HUES64 (cell line): ENCODE measurements at regions not wholly inside any gene's neighbourhood (a gene's known extent, or its start where the extent isn't known, plus 50 kb on each side); places are given as distances from the start of the nearest gene placed in this dataset.

Experiments used
- H3K27ac ChIP-seq: 2 replicates; pipeline ENCODE4 v1.7.0; 2013; ENCODE audit warnings: low read depth, low read length, inconsistent platforms
- H3K27me3 ChIP-seq: 2 replicates; pipeline ENCODE4 v1.6.1; 2013; ENCODE audit warnings: mild to moderate bottlenecking, low read length; ENCODE audit not compliant: insufficient read depth
- H3K36me3 ChIP-seq: 2 replicates; pipeline ENCODE4 v1.6.1; 2013; ENCODE audit warnings: mild to moderate bottlenecking, low read length; ENCODE audit not compliant: insufficient read depth
- H3K4me1 ChIP-seq: 2 replicates; pipeline ENCODE4 v1.6.1; 2013; ENCODE audit warnings: mild to moderate bottlenecking, low read length, moderate library complexity; ENCODE audit not compliant: insufficient read depth
- H3K4me3 ChIP-seq: 2 replicates; pipeline ENCODE4 v1.5.1; 2013; ENCODE audit warnings: mild to moderate bottlenecking, low read length, moderate library complexity
- H3K9ac ChIP-seq: 2 replicates; pipeline ENCODE4 v1.6.1; 2013; ENCODE audit warnings: mild to moderate bottlenecking, low read depth, low read length
- H3K9me3 ChIP-seq: 2 replicates; pipeline ENCODE4 v1.6.1; 2013; ENCODE audit warnings: low read depth, low read length; ENCODE audit not compliant: insufficient read depth
- WGBS: fragments of 150-250, 120-280 bp; methylation state at CpG from one replicate; pipeline ENCODE4 v1.1.7; 2013; ENCODE audit warnings: missing lambda C conversion rate; 5-methylcytosine and 5-hydroxymethylcytosine counted together

DNA sequence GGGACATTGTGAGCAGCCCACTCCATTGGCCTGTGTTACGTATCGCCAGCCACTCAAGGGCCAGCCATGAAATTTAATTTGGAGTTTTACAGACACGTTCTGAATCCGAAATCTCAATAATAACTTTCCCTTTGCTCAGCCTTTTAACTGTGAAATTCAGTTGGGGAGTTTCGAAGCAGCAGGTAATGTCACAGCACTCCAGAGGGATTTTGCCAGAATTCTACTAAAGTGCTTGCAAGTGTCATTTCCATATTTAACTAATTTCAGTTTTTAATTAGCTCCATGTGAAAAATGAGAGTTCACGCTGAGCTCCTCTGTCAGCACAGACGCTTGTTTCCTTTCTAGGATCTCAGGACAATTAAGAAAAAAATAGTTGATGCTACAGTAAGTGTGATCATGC is 267.1 kb upstream of the WWC1 start:
- 0 out of 2 replicates have a peak, but pooled peaks cover 5% of the 10 kb centered on the region for H3K4me1 ChIP-seq
- H3K27me3 ChIP-seq: no peaks in the 10 kb centered on the region
- H3K9me3 ChIP-seq: no peaks in the 10 kb centered on the region
- no peak overlapping the region for H3K4me3 ChIP-seq
- H3K27ac ChIP-seq: no peak overlapping the region
- no peaks in the 10 kb centered on the region for H3K36me3 ChIP-seq
- WGBS: 97% methylated on average over 7 of the region's 7 CpGs
- H3K9ac ChIP-seq: no peak overlapping the region

DNA sequence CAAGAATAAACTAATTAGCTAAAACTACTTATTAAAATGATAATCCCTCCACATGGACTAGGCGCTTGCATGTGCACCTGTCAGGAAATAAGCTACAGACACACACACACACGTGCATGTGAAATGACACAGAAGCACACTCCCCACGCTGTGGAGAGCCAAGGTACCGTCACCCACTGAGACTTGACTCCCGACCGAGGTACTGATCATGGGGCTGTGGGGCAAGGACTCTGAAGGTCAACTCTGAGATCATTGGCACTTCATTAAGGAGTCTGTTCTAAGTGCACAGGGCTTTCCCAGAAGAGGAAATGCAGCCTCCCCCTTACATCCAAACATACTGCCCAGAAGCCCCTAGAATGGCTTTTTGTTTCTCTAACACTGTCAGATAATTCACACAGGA is 264.4 kb upstream of the WWC1 start:
- Histone ChIP-seq H3K9ac (no peak overlapping the region), H3K4me1 (0 out of 2 replicates have a peak, but pooled peaks cover 5% of the 10 kb centered on the region), H3K4me3 (no peak overlapping the region), H3K9me3 (no peaks in the 10 kb centered on the region), H3K27me3 (no peaks in the 10 kb centered on the region), H3K27ac (no peak overlapping the region), H3K36me3 (no peaks in the 10 kb centered on the region)
- WGBS: 91% methylated on average over 6 of the region's 6 CpGs

DNA sequence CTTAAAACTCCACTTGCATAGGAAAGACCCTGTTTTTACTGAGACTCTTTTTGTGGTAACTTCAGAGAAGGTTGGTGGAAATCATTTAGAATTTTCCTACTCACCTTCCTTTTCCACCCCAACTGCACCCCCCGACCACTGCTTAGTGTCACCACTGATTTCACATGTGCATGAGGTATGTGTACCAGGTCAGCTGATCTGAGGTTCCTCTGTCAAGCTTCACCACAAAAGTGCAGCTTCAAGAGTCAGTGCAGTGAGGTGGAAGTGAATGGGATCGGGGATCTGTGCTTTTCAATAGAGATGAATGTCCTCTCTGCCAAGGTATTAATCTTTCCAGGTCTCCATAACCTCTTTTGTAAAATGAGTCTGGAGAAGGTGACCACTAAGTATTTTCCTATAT is 260.5 kb upstream of the WWC1 start:
- Histone ChIP-seq H3K9me3 (no peaks in the 10 kb centered on the region), H3K9ac (no peak overlapping the region), H3K4me1 (no peaks in the 10 kb centered on the region), H3K27ac (no peak overlapping the region), H3K4me3 (no peak overlapping the region), H3K36me3 (no peaks in the 10 kb centered on the region), H3K27me3 (no peaks in the 10 kb centered on the region)
- 78% methylated on average over 2 of the region's 2 CpGs for WGBS

DNA sequence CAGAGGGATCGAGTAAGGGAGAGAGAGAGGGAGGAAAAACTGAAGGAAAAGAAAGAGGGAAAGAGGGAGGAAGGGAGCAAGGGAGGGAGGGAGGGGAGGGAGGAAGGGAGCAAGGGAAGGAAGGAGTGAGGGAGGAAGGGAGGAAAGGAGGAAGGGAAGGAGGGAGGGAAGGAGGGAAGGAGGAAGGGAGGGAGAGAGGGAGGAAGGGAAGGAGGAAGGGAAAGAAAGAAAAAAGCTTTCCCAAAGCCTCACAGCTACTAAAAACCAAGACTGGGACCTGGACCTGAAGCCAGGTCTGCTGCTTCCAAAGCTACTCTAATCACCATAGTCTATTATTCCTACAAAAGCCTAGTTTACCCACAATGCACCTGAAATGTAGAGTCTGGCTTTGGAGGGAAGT is 259.8 kb upstream of the WWC1 start:
- Histone ChIP-seq H3K27ac (no peak overlapping the region), H3K36me3 (no peaks in the 10 kb centered on the region), H3K4me1 (no peaks in the 10 kb centered on the region), H3K27me3 (no peaks in the 10 kb centered on the region), H3K9me3 (no peaks in the 10 kb centered on the region), H3K9ac (no peak overlapping the region), H3K4me3 (no peak overlapping the region)
- 87% methylated on average over 1 of the region's 1 CpG for WGBS

DNA sequence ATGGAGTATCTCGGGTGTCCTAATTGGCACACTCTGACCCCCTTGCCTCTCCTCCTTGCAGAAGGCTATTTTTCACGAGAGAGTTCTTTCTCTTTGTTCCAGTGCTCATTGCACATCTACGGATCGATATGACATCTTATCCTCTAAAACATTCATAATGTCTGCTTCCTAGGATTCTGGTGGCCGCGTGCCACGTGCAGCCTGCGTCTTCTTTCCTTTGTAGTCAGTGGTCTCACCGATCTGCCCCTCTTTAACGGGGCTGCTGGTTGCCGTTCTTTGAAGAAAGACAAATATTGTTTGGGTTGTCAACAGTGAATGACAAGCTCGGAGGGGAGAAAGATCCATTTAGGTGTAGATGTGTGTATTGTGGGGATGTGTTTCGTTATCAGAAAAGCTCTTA is 252.4 kb upstream of the WWC1 start:
- H3K9me3 ChIP-seq: no peaks in the 10 kb centered on the region

DNA sequence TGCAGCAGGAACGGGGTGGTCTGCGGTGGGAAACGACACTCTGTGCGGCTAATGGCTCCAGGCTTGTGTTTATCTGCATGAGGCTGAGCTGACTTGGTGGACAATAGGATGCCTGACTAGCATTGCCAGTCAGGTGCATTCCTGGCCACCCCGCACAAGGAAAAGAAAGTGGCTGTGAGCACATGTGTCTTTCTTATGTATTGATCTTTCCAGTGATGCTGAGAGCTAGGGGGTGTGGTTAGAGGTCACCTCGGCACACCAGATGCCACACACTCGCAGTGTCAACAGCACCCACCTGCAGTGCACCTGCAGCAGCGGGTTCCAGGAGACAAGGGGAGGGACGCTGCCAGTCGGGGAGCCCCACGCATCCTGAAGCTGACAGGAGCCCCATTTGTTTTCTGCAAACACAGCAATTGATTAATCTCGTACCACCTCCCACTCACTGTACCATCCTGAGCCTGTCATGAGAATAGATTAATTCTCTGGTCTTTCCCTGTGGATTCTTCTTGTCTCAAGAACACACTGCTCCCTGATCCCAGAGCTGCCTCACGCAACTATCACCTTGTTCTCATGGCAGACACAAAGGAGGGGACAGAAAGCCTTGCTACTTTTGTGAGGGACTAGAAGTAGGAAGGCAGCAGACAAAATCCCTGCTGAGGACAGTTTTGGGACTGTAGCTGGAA is 251.7 kb upstream of the WWC1 start:
- WGBS: 86% methylated on average over 13 of the region's 13 CpGs
- H3K27me3 ChIP-seq: no peaks in the 10 kb centered on the region

More for the DNA sequence above, 252.4 kb upstream of the WWC1 start:
- no peak overlapping the region for H3K27ac ChIP-seq
- no peak overlapping the region for H3K9ac ChIP-seq
- WGBS: 90% methylated on average over 13 of the region's 13 CpGs
- H3K36me3 ChIP-seq: no peaks in the 10 kb centered on the region
- 0 out of 2 replicates have a peak, but pooled peaks cover 4% of the 10 kb centered on the region for H3K4me1 ChIP-seq
- H3K27me3 ChIP-seq: no peaks in the 10 kb centered on the region
- no peak overlapping the region for H3K4me3 ChIP-seq

DNA sequence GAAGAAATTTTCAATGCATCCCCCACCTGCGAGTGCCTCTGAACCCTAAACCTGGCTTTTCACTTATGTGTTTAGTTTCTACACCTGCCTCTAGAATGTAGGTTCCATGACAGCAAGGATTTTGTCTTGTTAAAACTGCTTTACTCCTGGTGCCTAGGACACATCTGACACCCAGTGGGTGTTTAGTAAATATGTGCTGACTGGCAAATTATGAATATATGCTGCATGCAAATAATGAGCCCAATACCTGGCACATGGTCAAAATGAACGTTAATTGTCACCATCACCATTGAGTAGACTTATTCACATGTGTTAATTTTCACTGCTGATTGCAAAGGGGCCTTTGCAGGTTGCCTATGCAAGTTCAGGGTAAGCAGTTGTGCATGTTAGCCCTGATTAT is 249.9 kb upstream of the WWC1 start:
- Histone ChIP-seq H3K4me1 (peaks cover 9% of the 10 kb centered on the region; the same call in 1 of the 2 replicates), H3K9me3 (no peaks in the 10 kb centered on the region), H3K27ac (no peak overlapping the region), H3K27me3 (no peaks in the 10 kb centered on the region), H3K36me3 (no peaks in the 10 kb centered on the region), H3K9ac (no peak overlapping the region), H3K4me3 (no peak overlapping the region)
- 90% methylated on average over 2 of the region's 2 CpGs for WGBS

More for the DNA sequence above, 251.7 kb upstream of the WWC1 start:
- no peaks in the 10 kb centered on the region for H3K36me3 ChIP-seq
- no peak overlapping the region for H3K9ac ChIP-seq
- no peaks in the 10 kb centered on the region for H3K9me3 ChIP-seq
- H3K4me1 ChIP-seq: 0 out of 2 replicates have a peak, but pooled peaks cover 4% of the 10 kb centered on the region
- H3K4me3 ChIP-seq: no peak overlapping the region
- no peak overlapping the region for H3K27ac ChIP-seq

DNA sequence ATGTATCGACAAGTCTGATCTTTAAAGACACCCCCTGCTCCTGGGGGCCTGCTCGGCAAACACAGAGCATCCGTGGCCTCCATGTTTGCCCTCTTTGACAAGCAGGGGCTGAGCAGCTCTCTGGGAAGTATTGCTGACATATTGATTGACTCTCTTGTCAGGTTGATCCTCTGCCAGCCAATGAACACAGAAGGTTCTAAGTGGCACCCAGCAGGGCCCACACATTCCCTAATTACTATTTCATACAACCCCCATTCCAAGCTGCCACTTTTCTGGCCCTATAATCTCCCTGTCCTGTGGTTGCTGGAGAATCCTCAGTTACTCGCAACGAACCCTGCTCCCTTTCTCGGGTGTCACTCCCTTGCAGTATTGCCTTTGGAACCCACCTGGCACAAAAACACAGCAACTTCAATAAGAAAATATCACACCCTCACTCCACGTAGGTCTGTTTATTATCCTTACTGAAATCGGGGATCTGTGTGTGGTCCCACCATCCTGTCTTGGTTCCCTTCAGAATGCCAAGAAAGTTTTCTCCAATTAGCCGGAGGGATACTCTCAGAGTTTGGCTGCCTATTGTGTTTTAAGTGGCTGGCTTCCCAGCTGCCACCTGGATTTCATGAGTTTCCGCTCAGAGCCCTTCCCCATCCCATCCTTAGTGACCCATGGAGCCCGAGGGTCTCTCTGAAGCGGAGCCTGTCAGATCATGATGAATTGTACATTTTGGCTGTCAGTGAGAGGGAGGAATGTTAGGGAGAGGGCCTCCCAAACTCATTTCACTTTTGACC is 249.0 kb upstream of the WWC1 start:
- 93% methylated on average over 12 of the region's 12 CpGs for WGBS
- H3K27me3 ChIP-seq: no peaks in the 10 kb centered on the region
- H3K36me3 ChIP-seq: no peaks in the 10 kb centered on the region
- peaks cover 17% of the 10 kb centered on the region for H3K4me1 ChIP-seq
- H3K4me3 ChIP-seq: no peak overlapping the region
- no peak overlapping the region for H3K27ac ChIP-seq
- no peak overlapping the region for H3K9ac ChIP-seq
- H3K9me3 ChIP-seq: no peaks in the 10 kb centered on the region

DNA sequence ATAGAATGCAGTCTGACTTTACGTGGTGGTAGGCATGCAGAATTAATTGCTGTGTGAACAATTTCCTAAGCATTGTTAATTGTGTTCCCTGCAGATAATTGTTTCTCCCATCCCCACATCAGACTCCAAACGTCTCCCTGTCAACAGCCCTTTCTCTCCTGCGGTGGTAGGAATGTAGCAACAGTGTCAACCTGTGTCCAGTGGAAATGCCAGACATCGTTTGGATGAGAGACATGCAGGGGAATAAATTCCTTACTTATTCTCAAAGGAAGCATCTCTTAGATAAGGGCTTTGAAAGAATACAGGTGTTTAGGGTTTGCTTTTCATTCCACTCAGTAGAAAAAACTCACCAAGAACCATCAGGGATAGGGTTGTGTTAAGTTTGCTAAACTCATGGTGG is 245.3 kb upstream of the WWC1 start:
- no peak overlapping the region for H3K9ac ChIP-seq
- H3K4me1 ChIP-seq: peaks cover 25% of the 10 kb centered on the region
- 54% methylated on average over 2 of the region's 4 CpGs for WGBS
- no peak overlapping the region for H3K4me3 ChIP-seq
- no peak overlapping the region for H3K27ac ChIP-seq
- H3K27me3 ChIP-seq: no peaks in the 10 kb centered on the region
- no peaks in the 10 kb centered on the region for H3K36me3 ChIP-seq
- no peaks in the 10 kb centered on the region for H3K9me3 ChIP-seq

DNA sequence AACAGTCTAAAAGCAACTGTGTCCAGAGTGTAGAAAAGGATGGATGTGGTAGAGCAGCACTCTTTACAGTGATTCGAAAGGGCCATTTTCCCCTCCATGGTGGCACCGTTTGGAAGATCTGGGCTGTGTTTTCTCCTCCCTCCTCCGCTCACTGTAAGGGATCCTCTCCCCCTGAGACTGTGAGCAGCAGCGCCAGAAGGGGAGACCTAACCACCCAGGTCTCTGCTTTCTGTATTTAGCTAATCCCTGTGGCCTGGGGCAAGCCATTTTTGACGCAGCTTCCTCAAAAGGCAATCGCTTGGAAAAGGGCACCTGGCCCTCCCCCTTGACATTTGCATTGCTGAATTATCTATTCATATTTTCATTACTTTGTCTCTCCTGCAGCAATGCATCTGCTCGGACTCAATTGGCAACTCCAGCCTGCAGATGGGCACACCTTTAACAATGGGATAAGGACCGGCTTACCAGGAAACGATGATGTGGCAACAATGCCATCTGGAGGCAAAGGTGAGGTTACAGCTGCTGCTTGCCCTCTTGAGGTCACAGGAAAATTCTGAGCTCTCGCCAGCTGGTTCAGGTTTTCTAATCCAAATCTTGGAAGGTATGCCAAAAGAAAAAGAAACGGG is 244.3 kb upstream of the WWC1 start:
- peaks cover 25% of the 10 kb centered on the region for H3K4me1 ChIP-seq
- no peaks in the 10 kb centered on the region for H3K9me3 ChIP-seq
- peak overlapping the region; percentile 5; the same call in 1 of the 2 replicates for H3K4me3 ChIP-seq
- WGBS: 19% methylated on average over 11 of the region's 11 CpGs
- H3K36me3 ChIP-seq: no peaks in the 10 kb centered on the region
- H3K27me3 ChIP-seq: no peaks in the 10 kb centered on the region
- H3K9ac ChIP-seq: no peak overlapping the region
- no peak overlapping the region; the same call in 1 of the 2 replicates for H3K27ac ChIP-seq

DNA sequence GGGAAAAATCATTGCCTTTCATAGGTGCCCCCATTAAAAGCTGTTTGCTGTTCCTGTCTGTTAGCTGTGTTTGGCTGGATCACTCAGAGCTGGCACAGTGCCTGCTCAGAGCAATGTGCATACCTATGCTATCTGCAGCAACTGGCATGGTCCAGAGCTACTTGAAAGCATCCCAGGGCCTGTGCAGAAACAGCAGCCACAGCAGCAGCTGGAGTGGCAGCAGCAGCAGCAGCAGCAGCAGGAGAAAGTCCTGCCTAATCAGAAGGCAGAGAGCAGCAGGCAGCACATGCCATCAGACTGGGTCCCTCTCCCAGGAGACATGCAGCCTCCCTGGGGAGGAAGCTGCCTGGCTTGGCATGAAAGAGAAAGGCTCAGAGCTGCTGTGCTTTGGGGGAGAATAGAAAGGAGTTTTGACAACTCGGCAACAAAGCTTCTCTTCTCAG is 243.8 kb upstream of the WWC1 start:
- 11% methylated on average over 1 of the region's 1 CpG for WGBS
- no peaks in the 10 kb centered on the region for H3K36me3 ChIP-seq
- peaks cover 25% of the 10 kb centered on the region for H3K4me1 ChIP-seq
- no peak overlapping the region for H3K4me3 ChIP-seq
- no peak overlapping the region for H3K9ac ChIP-seq
- peak overlapping the region; percentile 7; the same call in 1 of the 2 replicates for H3K27ac ChIP-seq
- H3K27me3 ChIP-seq: no peaks in the 10 kb centered on the region
- no peaks in the 10 kb centered on the region for H3K9me3 ChIP-seq
